IMR-90 (cell line): ENCODE measurements at regions not wholly inside any gene's neighbourhood (a gene's known extent, or its start where the extent isn't known, plus 50 kb on each side); places are given as distances from the start of the nearest gene placed in this dataset.
"Not testable (repeated sequence)": the region's sequence is repeated elsewhere in the genome, so short reads cannot be mapped to it uniquely, and the experiment has no call there.

Experiments
- ATAC-seq: fragments of 200-7000 bp; cut with Tn5 transposase; 2 replicates; pipeline ENCODE4 v1.9.1; 2020; ENCODE audit warnings: low read depth, mild to moderate bottlenecking, moderate library complexity
- BruUV-seq: library from RNA; stranded (reverse); fragments of 400-500 nt; replicated peaks from 2 replicates; lab custom pipeline; 2021; lab: Mats Ljungman, UMichigan
- CTCF ChIA-PET: fragments of 300-600 bp; formaldehyde crosslinking; extraction: SDS; loops from one replicate; lab custom pipeline; 2021; ENCODE audit warnings: antibody characterized with exemption; lab: Yijun Ruan, JAX
- POLR2A ChIA-PET: fragments of 300-600 bp; sonication (Branson Sonifier 250); formaldehyde crosslinking; loops from one replicate; lab custom pipeline; 2022; ENCODE audit warnings: antibody characterized with exemption; ENCODE audit not compliant: unreplicated experiment; lab: Charles Lee
- DNase-seq: peaks from one replicate; pipeline ENCODE4 v3.0.0; 2013
- H2AFZ ChIP-seq: replicated peaks from 2 replicates; pipeline ENCODE3; 2013; ENCODE audit warnings: low read length, mild to moderate bottlenecking; ENCODE audit not compliant: poor library complexity
- H2AK5ac ChIP-seq: 2 replicates; pipeline ENCODE4 v1.6.1; 2013; ENCODE audit warnings: low read depth, low read length, inconsistent platforms
- H2AK9ac ChIP-seq: replicated peaks from 2 replicates; pipeline ENCODE3; 2013; ENCODE audit warnings: mild to moderate bottlenecking, low read depth, low read length, moderate library complexity; ENCODE audit not compliant: poor library complexity
- H2BK120ac ChIP-seq: 2 replicates; pipeline ENCODE4 v1.6.1; 2013; ENCODE audit warnings: low read depth, low read length, inconsistent platforms
- H2BK15ac ChIP-seq: 3 replicates; pipeline ENCODE4 v1.6.1; 2013; ENCODE audit warnings: low read depth, low read length, inconsistent platforms
- H2BK20ac ChIP-seq: 2 replicates; pipeline ENCODE4 v1.6.1; 2013; ENCODE audit warnings: low read depth, mild to moderate bottlenecking, inconsistent platforms, low read length, moderate library complexity
- H2BK5ac ChIP-seq: 2 replicates; pipeline ENCODE4 v1.6.1; 2013; ENCODE audit warnings: mild to moderate bottlenecking, low read depth, low read length, inconsistent platforms; ENCODE audit not compliant: poor library complexity, severe bottlenecking
- H3K14ac ChIP-seq: replicated peaks from 2 replicates; pipeline ENCODE4 v1.6.1; 2013; ENCODE audit warnings: low read depth, low read length, inconsistent platforms
- H3K18ac ChIP-seq: 2 replicates; pipeline ENCODE4 v1.6.1; 2013; ENCODE audit warnings: low read depth, low read length, control low read depth
- H3K23ac ChIP-seq: 2 replicates; pipeline ENCODE4 v1.6.1; 2013; ENCODE audit warnings: low read depth, low read length, inconsistent platforms
- H3K27ac ChIP-seq: 2 replicates; pipeline ENCODE4 v1.5.1; 2013; ENCODE audit warnings: mild to moderate bottlenecking, control low read depth, low read length; ENCODE audit not compliant: insufficient read depth
- H3K27me3 ChIP-seq: 2 replicates; pipeline ENCODE4 v1.6.1; 2013; ENCODE audit warnings: low read length; ENCODE audit not compliant: control insufficient read depth, insufficient read depth
- H3K36me3 ChIP-seq: 2 replicates; pipeline ENCODE4 v1.6.1; 2013; ENCODE audit warnings: low read length, mixed read lengths; ENCODE audit not compliant: control insufficient read depth, insufficient read depth
- H3K4ac ChIP-seq: 2 replicates; pipeline ENCODE4 v1.6.1; 2013; ENCODE audit warnings: low read depth, low read length, inconsistent platforms
- H3K4me1 ChIP-seq: 2 replicates; pipeline ENCODE4 v1.6.1; 2013; ENCODE audit warnings: low read length, mixed read lengths; ENCODE audit not compliant: control insufficient read depth, insufficient read depth
- H3K4me2 ChIP-seq: 2 replicates; pipeline ENCODE4 v1.6.1; 2013; ENCODE audit warnings: low read depth, mild to moderate bottlenecking, control low read depth, low read length, moderate library complexity
- H3K4me3 ChIP-seq: 2 replicates; pipeline ENCODE4 v1.5.1; 2013; ENCODE audit warnings: low read depth, mild to moderate bottlenecking, control low read depth, low read length, moderate library complexity; ENCODE audit not compliant: insufficient read depth
- H3K56ac ChIP-seq: 2 replicates; pipeline ENCODE4 v1.6.1; 2013; ENCODE audit warnings: low read length, inconsistent platforms; ENCODE audit not compliant: insufficient read depth; ENCODE audit errors: extremely low read depth
- H3K79me1 ChIP-seq, 2 experiments: 2 replicates each; pipeline ENCODE4 v1.6.1; 2013; ENCODE audit warnings: low read length in 2 of 2, inconsistent platforms in 1 of 2, low read depth in 1 of 2
- H3K9ac ChIP-seq: 2 replicates; pipeline ENCODE4 v1.6.1; 2013; ENCODE audit warnings: low read depth, low read length, control low read depth
- H3K9me1 ChIP-seq: 2 replicates; pipeline ENCODE4 v1.6.1; 2013; ENCODE audit warnings: low read length, inconsistent platforms; ENCODE audit not compliant: insufficient read depth
- H3K9me3 ChIP-seq: 2 replicates; pipeline ENCODE4 v1.6.1; 2013; ENCODE audit warnings: low read length; ENCODE audit not compliant: control insufficient read depth, insufficient read depth
- H4K20me1 ChIP-seq: 2 replicates; pipeline ENCODE4 v1.6.1; 2013; ENCODE audit warnings: low read length, inconsistent platforms; ENCODE audit not compliant: insufficient read depth
- H4K5ac ChIP-seq: 2 replicates; pipeline ENCODE4 v1.6.1; 2013; ENCODE audit warnings: mild to moderate bottlenecking, low read depth, low read length, control low read depth
- H4K8ac ChIP-seq, 2 experiments: 2 replicates each; pipeline ENCODE4 v1.6.1; 2013; ENCODE audit warnings: low read depth in 2 of 2, low read length in 2 of 2, control low read depth in 1 of 2, inconsistent platforms in 1 of 2
- H4K91ac ChIP-seq: 2 replicates; pipeline ENCODE4 v1.6.1; 2013; ENCODE audit warnings: low read depth, low read length, inconsistent platforms; ENCODE audit not compliant: insufficient read depth
- MAFK ChIP-seq: IDR thresholded peaks from 2 replicates; pipeline ENCODE4 v1.6.1; 2012; ENCODE audit warnings: low read depth, low read length, improper control_type of control experiment
- MXI1 ChIP-seq: IDR thresholded peaks from 2 replicates; pipeline ENCODE4 v1.6.1; 2012; ENCODE audit warnings: low read depth, mild to moderate bottlenecking, low read length, moderate library complexity, borderline replicate concordance
- NFE2L2 ChIP-seq: fragments of 150-350 bp; IDR thresholded peaks from 2 replicates; pipeline ENCODE4 v1.6.1; 2016; ENCODE audit warnings: low read depth, mild to moderate bottlenecking, low read length
- POLR2A ChIP-seq: IDR thresholded peaks from 2 replicates; pipeline ENCODE4 v1.6.1; 2012; ENCODE audit warnings: mild to moderate bottlenecking, low read depth, low read length
- RCOR1 ChIP-seq: IDR thresholded peaks from 2 replicates; pipeline ENCODE4 v1.6.1; 2012; ENCODE audit warnings: mild to moderate bottlenecking, low read length, improper control_type of control experiment; ENCODE audit not compliant: insufficient replicate concordance
- WGBS, 2 experiments: methylation state at CpG; one replicate each; pipeline versions ENCODE4 v1.1.5 to v1.1.7; 2013; ENCODE audit warnings: missing lambda C conversion rate in 2 of 2; ENCODE audit not compliant: insufficient read length in 1 of 2; ENCODE audit errors: extremely low coverage in 2 of 2; 5-methylcytosine and 5-hydroxymethylcytosine counted together
- dilution Hi-C: fragments of 300-500 bp; cut with HindIII; formaldehyde crosslinking; loops from one replicate; pipeline ENCODE4 v1.14.3; 2018; ENCODE audit warnings: low sequenced_read_pairs; ENCODE audit not compliant: unreplicated experiment
- in situ Hi-C: fragments of 300-500 bp; cut with MboI; formaldehyde crosslinking; loops from 3 replicates; pipeline ENCODE4 v1.14.3; 2019; ENCODE audit warnings: low sequenced_read_pairs, inconsistent platforms, mixed read lengths
- intact Hi-C: fragments of 100-400 bp; cut with micrococcal nuclease; formaldehyde crosslinking; loops from 2 replicates; pipeline ENCODE4 v1.10.0; 2022
- TF ChIP-seq, protein P1 (sequence below): fragments of 150-350 bp; IDR thresholded peaks from 2 replicates; pipeline ENCODE4 v1.6.1; 2017; ENCODE audit warnings: mild to moderate bottlenecking, antibody characterized with exemption, low read length, low read depth

GRCh38 chr3:177890359-177890683 is 645.9 kb upstream of the KCNMB2 start:
- in situ Hi-C loops (no loop called here), dilution Hi-C loops (no loop called here), intact Hi-C loops (no loop called here)
- H4K8ac ChIP-seq: no peak overlapping the region
- H3K9me3 ChIP-seq: no peaks in the 10 kb centered on the region
- H3K4me1 ChIP-seq: peaks cover 2% of the 10 kb centered on the region; the same call in 1 of the 2 replicates
- H3K56ac ChIP-seq: no peak overlapping the region
- DNase-seq: no peak
- no peak overlapping the region for H3K18ac ChIP-seq
- no peak overlapping the region for H3K4me3 ChIP-seq
- TF ChIP-seq MXI1 (no peak), RCOR1 (no peak), MAFK (no peak), POLR2A (no peak), NFE2L2 (no peak)
- TF ChIP-seq, protein P1, sequence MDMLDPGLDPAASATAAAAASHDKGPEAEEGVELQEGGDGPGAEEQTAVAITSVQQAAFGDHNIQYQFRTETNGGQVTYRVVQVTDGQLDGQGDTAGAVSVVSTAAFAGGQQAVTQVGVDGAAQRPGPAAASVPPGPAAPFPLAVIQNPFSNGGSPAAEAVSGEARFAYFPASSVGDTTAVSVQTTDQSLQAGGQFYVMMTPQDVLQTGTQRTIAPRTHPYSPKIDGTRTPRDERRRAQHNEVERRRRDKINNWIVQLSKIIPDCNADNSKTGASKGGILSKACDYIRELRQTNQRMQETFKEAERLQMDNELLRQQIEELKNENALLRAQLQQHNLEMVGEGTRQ: no peak
- H3K27me3 ChIP-seq: no peaks in the 10 kb centered on the region
- no peaks in the 10 kb centered on the region for H3K9me1 ChIP-seq
- no peak overlapping the region for H3K14ac ChIP-seq
- H3K23ac ChIP-seq: no peak overlapping the region
- H2AK5ac ChIP-seq: no peak overlapping the region
- no peaks in the 10 kb centered on the region for H3K36me3 ChIP-seq
- no peak overlapping the region; the same call in 1 of the 2 replicates for H2BK120ac ChIP-seq
- no peak overlapping the region for H3K4ac ChIP-seq
- H4K91ac ChIP-seq: no peak overlapping the region
- BruUV-seq: no TSS peak
- no peaks in the 10 kb centered on the region for H3K79me1 ChIP-seq
- no peak overlapping the region for H2AK9ac ChIP-seq
- H3K9ac ChIP-seq: no peak overlapping the region
- WGBS, 2 experiments: no CpG with 5 or more reads among the region's 2 CpGs
- no peak overlapping the region for H2AFZ ChIP-seq
- H2BK5ac ChIP-seq: no peak overlapping the region
- no peak overlapping the region for H3K4me2 ChIP-seq
- ChIA-PET POLR2A (no interaction called here), CTCF (interaction anchor here (0.7 kb wide), 1 partner anchor 1065 kb away, joined by 4 read pairs; no protein-coding TSS in a partner anchor)
- H2BK20ac ChIP-seq: peak overlapping the region; percentile 16; the same call in 1 of the 2 replicates
- ATAC-seq: no peak
- H2BK15ac ChIP-seq: no peak overlapping the region
- no peaks in the 10 kb centered on the region for H4K20me1 ChIP-seq
- no peak overlapping the region for H3K27ac ChIP-seq
- H4K5ac ChIP-seq: no peak overlapping the region

- in situ Hi-C loops, DNase-seq, H3K9ac ChIP-seq, H2BK15ac ChIP-seq, H2BK5ac ChIP-seq, H3K4ac ChIP-seq, H3K4me1 ChIP-seq, intact Hi-C loops, H3K4me3 ChIP-seq, H3K9me1 ChIP-seq, BruUV-seq, H3K4me2 ChIP-seq, H2BK20ac ChIP-seq, H4K20me1 ChIP-seq, H3K36me3 ChIP-seq, dilution Hi-C loops, H4K5ac ChIP-seq, H3K9me3 ChIP-seq, H3K27ac ChIP-seq, H2AFZ ChIP-seq, POLR2A ChIA-PET, H3K18ac ChIP-seq, H2BK120ac ChIP-seq, CTCF ChIA-PET, H4K91ac ChIP-seq, H4K8ac ChIP-seq, H3K27me3 ChIP-seq, H3K56ac ChIP-seq, H3K23ac ChIP-seq, H2AK9ac ChIP-seq, ATAC-seq, H2AK5ac ChIP-seq, H3K14ac ChIP-seq, H3K79me1 ChIP-seq: not testable (repeated sequence)
- WGBS, 2 experiments: no CpG with 5 or more reads among the region's 29 CpGs
Measured at GRCh38 chr3:177891569-177891968, 644.7 kb upstream of the KCNMB2 start.
